RWPE2 (cell line): ENCODE measurements at regions not wholly inside any gene's neighbourhood (a gene's known extent, or its start where the extent isn't known, plus 50 kb on each side); places are given as distances from the start of the nearest gene placed in this dataset.

Experiments
- ATAC-seq: fragments of 200-7000 bp; cut with Tn5 transposase; 3 replicates; pipeline ENCODE4 v1.9.1; 2021; ENCODE audit warnings: low read depth
- DNase-seq: peaks from one replicate; pipeline ENCODE4 v3.0.0-alpha.2; 2020; ENCODE audit warnings: low spot score
- H3K27ac ChIP-seq: fragments of 450-650 bp; 2 replicates; pipeline ENCODE4 v1.5.1; 2017; ENCODE audit warnings: mild to moderate bottlenecking; ENCODE audit not compliant: poor library complexity, severe bottlenecking
- H3K27me3 ChIP-seq: fragments of 250-450 bp; sonication (Bioruptor Pico); 2 replicates; pipeline ENCODE4 v1.5.1; 2021; ENCODE audit warnings: mild to moderate bottlenecking, moderate library complexity; ENCODE audit not compliant: insufficient read depth, poor library complexity, severe bottlenecking
- H3K36me3 ChIP-seq: fragments of 250-450 bp; sonication (Bioruptor Pico); 2 replicates; pipeline ENCODE4 v1.5.1; 2020; ENCODE audit warnings: low read depth, mild to moderate bottlenecking, moderate library complexity
- H3K4me1 ChIP-seq: fragments of 250-450 bp; sonication (Bioruptor Pico); 2 replicates; pipeline ENCODE4 v1.5.1; 2021; ENCODE audit warnings: mild to moderate bottlenecking, moderate library complexity; ENCODE audit not compliant: insufficient read depth, poor library complexity, severe bottlenecking
- H3K4me3 ChIP-seq: fragments of 250-450 bp; sonication (Bioruptor Pico); 2 replicates; pipeline ENCODE4 v1.5.1; 2021; ENCODE audit warnings: mild to moderate bottlenecking, moderate library complexity; ENCODE audit not compliant: severe bottlenecking
- H3K9me3 ChIP-seq: fragments of 250-450 bp; sonication (Bioruptor Pico); 2 replicates; pipeline ENCODE4 v1.5.1; 2021; ENCODE audit warnings: mild to moderate bottlenecking, moderate library complexity; ENCODE audit not compliant: severe bottlenecking
- CTCF ChIP-seq: fragments of 450-650 bp; IDR thresholded peaks from one replicate; pipeline ENCODE4 v1.5.1; 2017; ENCODE audit warnings: mild to moderate bottlenecking, moderate library complexity; ENCODE audit not compliant: poor library complexity, severe bottlenecking

GRCh38 chr16:80489173-80489572 is 51.6 kb upstream of the DYNLRB2 start:
- ATAC-seq (no peak), DNase-seq (no peak)
- no peaks in the 10 kb centered on the region for H3K9me3 ChIP-seq
- H3K4me1 ChIP-seq, result no peaks in the 10 kb centered on the region
- no peak for TF ChIP-seq CTCF
- H3K4me3 ChIP-seq, result no peak overlapping the region
- H3K27me3 ChIP-seq, result peaks cover 10% of the 10 kb centered on the region
- H3K27ac ChIP-seq, result no peak overlapping the region
- H3K36me3 ChIP-seq, result no peaks in the 10 kb centered on the region

- Histone ChIP-seq H3K27me3 (peaks cover 10% of the 10 kb centered on the region), H3K4me3 (no peak overlapping the region), H3K36me3 (no peaks in the 10 kb centered on the region), H3K9me3 (no peaks in the 10 kb centered on the region), H3K27ac (no peak overlapping the region), H3K4me1 (no peaks in the 10 kb centered on the region)
- ATAC-seq (no peak), DNase-seq (no peak)
- TF ChIP-seq CTCF, result no peak
Observed at GRCh38 chr16:80488167-80488566, 52.6 kb upstream of the DYNLRB2 start.

- H3K9me3 ChIP-seq, result no peaks in the 10 kb centered on the region
- no peaks in the 10 kb centered on the region for H3K36me3 ChIP-seq
- H3K27me3 ChIP-seq, result no peaks in the 10 kb centered on the region
- TF ChIP-seq CTCF, result no peak
- ATAC-seq, result no peak
- no peaks in the 10 kb centered on the region for H3K4me1 ChIP-seq
- H3K4me3 ChIP-seq, result no peak overlapping the region
- DNase-seq, result no peak
- H3K27ac ChIP-seq, result no peak overlapping the region
Observed at GRCh38 chr16:80480664-80481063, 60.1 kb upstream of the DYNLRB2 start.

- no peaks in the 10 kb centered on the region for H3K36me3 ChIP-seq
- no peak for TF ChIP-seq CTCF
- no peaks in the 10 kb centered on the region for H3K9me3 ChIP-seq
- H3K27me3 ChIP-seq, result no peaks in the 10 kb centered on the region
- H3K4me1 ChIP-seq, result no peaks in the 10 kb centered on the region
- ATAC-seq (no peak), DNase-seq (no peak)
- no peak overlapping the region for H3K4me3 ChIP-seq
- H3K27ac ChIP-seq, result no peak overlapping the region
Observed at GRCh38 chr16:80477838-80478237, 63.0 kb upstream of the DYNLRB2 start.

- H3K9me3 ChIP-seq, result no peaks in the 10 kb centered on the region
- no peak overlapping the region for H3K27ac ChIP-seq
- DNase-seq, result no peak
- H3K36me3 ChIP-seq, result no peaks in the 10 kb centered on the region
- H3K27me3 ChIP-seq, result no peaks in the 10 kb centered on the region
- no peak overlapping the region for H3K4me3 ChIP-seq
- TF ChIP-seq CTCF, result no peak
- H3K4me1 ChIP-seq, result no peaks in the 10 kb centered on the region
- no peak for ATAC-seq
Observed at GRCh38 chr16:80468029-80468428, 72.8 kb upstream of the DYNLRB2 start.
